GM12865 (cell line): ENCODE measurements at regions not wholly inside any gene's neighbourhood (a gene's known extent, or its start where the extent isn't known, plus 50 kb on each side); places are given as distances from the start of the nearest gene placed in this dataset.

Experiments
- DNase-seq: peaks from one replicate; pipeline ENCODE4 v3.0.0; 2010; ENCODE audit warnings: low read depth
- H3K4me3 ChIP-seq: 2 replicates; pipeline ENCODE4 v1.5.1; 2011; ENCODE audit warnings: mild to moderate bottlenecking, low read depth, low read length, control low read depth
- CTCF ChIP-seq: IDR thresholded peaks from 2 replicates; pipeline ENCODE4 v1.5.1; 2011; ENCODE audit warnings: low read length, control low read depth, low read depth, inconsistent platforms; ENCODE audit not compliant: insufficient read depth; ENCODE audit errors: missing control alignments

- no peak for TF ChIP-seq CTCF
- H3K4me3 ChIP-seq: no peak overlapping the region
- DNase-seq: no peak
These were observed 78.5 kb upstream of the ADCY1 start for GRCh38 chr7:45495618-45496017.

GRCh38 chr7:45500257-45500656 is 73.9 kb upstream of the ADCY1 start:
- no peak for TF ChIP-seq CTCF
- DNase-seq: no peak

GRCh38 chr7:45501791-45502190 is 72.4 kb upstream of the ADCY1 start:
- TF ChIP-seq CTCF: no peak
- no peak overlapping the region for H3K4me3 ChIP-seq
- no peak for DNase-seq

More at GRCh38 chr7:45500257-45500656, 73.9 kb upstream of the ADCY1 start:
- no peak overlapping the region for H3K4me3 ChIP-seq

- no peak for DNase-seq
- no peak overlapping the region for H3K4me3 ChIP-seq
- no peak for TF ChIP-seq CTCF
These were observed 68.1 kb upstream of the ADCY1 start for GRCh38 chr7:45506059-45506458.

- no peak for DNase-seq
- no peak overlapping the region for H3K4me3 ChIP-seq
- no peak for TF ChIP-seq CTCF
These were observed 64.9 kb upstream of the ADCY1 start for GRCh38 chr7:45509222-45509621.

GRCh38 chr7:45511721-45512597 is 62.2 kb upstream of the ADCY1 start:
- TF ChIP-seq CTCF: no peak
- no peak for DNase-seq
- no peak overlapping the region for H3K4me3 ChIP-seq

- DNase-seq: no peak
- no peak for TF ChIP-seq CTCF
- H3K4me3 ChIP-seq: no peak overlapping the region
These were observed 59.2 kb upstream of the ADCY1 start for GRCh38 chr7:45514944-45515343.
